ENCODE measurements at regions not wholly inside any gene's neighbourhood (a gene's known extent, or its start where the extent isn't known, plus 50 kb on each side); places are given as distances from the start of the nearest gene placed in this dataset.

GRCh38 chr1:50308878-50309277, 114.4 kb downstream of the DMRTA2 start:
- H3K9me3 ChIP-seq (ENCODE audit: control insufficient read depth in 2 of 2, insufficient read depth in 1 of 2, low read depth in 1 of 2, low read length in 1 of 2), result no peaks in the 10 kb centered on the region
- no peaks in the 10 kb centered on the region for H3K27me3 ChIP-seq (ENCODE audit: control insufficient read depth in 1 of 2, insufficient read depth in 2 of 2, low read length in 2 of 2)
- WGBS, 2 donors, result 3 to 10% methylated on average over 6 of the region's 6 CpGs
- no peak overlapping the region for H3K27ac ChIP-seq (ENCODE audit: low read depth in 2 of 2, low read length in 1 of 2)
- H3K4me1 ChIP-seq (ENCODE audit: control insufficient read depth in 2 of 2, insufficient read depth in 2 of 2, low read length in 1 of 2), result no peaks in the 10 kb centered on the region
- no peak overlapping the region for H3K4me3 ChIP-seq (ENCODE audit: low read depth in 1 of 2, low read length in 2 of 2)
- no peaks in the 10 kb centered on the region for H3K36me3 ChIP-seq (ENCODE audit: control insufficient read depth in 2 of 2, insufficient read depth in 2 of 2, low read length in 1 of 2)

- Histone ChIP-seq H3K9me3 (ENCODE audit: control insufficient read depth in 2 of 2, insufficient read depth in 1 of 2, low read depth in 1 of 2, low read length in 1 of 2) (no peaks in the 10 kb centered on the region), H3K4me1 (ENCODE audit: control insufficient read depth in 2 of 2, insufficient read depth in 2 of 2, low read length in 1 of 2) (no peaks in the 10 kb centered on the region), H3K27me3 (ENCODE audit: control insufficient read depth in 1 of 2, insufficient read depth in 2 of 2, low read length in 2 of 2) (no peaks in the 10 kb centered on the region), H3K36me3 (ENCODE audit: control insufficient read depth in 2 of 2, insufficient read depth in 2 of 2, low read length in 1 of 2) (no peaks in the 10 kb centered on the region), H3K4me3 (ENCODE audit: low read depth in 1 of 2, low read length in 2 of 2) (no peak overlapping the region), H3K27ac (ENCODE audit: low read depth in 2 of 2, low read length in 1 of 2) (no peak overlapping the region)
- WGBS, 2 donors, result 53 to 59% methylated on average over 1 of the region's 1 CpG
These were observed 117.4 kb downstream of the DMRTA2 start for GRCh38 chr1:50305808-50306207.

DNA sequence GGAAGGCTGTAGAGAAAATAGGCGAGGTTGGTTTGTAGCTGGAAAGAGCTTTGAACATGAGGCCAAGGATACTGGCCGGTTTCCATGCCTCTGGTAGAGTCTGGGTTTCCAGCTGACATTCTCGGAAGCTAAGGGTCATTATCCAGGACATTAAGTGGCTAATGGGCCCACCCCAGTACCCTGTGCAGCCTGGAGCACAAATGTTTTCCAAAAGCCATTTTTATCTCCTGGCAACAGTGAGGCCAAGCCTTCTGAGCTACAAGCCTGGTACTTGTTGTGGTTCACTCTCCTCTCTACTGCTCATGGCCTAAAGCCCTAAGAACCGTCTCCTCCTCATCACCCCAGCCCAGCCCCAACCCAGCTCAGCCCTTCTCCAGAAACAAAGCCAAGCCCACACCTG, 122.9 kb downstream of the DMRTA2 start:
- no peak overlapping the region for H3K4me3 ChIP-seq (ENCODE audit: low read depth in 1 of 2, low read length in 2 of 2)
- H3K27ac ChIP-seq (ENCODE audit: low read depth in 2 of 2, low read length in 1 of 2), result no peak overlapping the region
- H3K9me3 ChIP-seq (ENCODE audit: control insufficient read depth in 2 of 2, insufficient read depth in 1 of 2, low read depth in 1 of 2, low read length in 1 of 2), result no peaks in the 10 kb centered on the region
- H3K36me3 ChIP-seq (ENCODE audit: control insufficient read depth in 2 of 2, insufficient read depth in 2 of 2, low read length in 1 of 2), result no peaks in the 10 kb centered on the region
- no peaks in the 10 kb centered on the region for H3K27me3 ChIP-seq (ENCODE audit: control insufficient read depth in 1 of 2, insufficient read depth in 2 of 2, low read length in 2 of 2)
- WGBS, 2 donors, result 66 to 67% methylated on average over 4 of the region's 4 CpGs
- no peaks in the 10 kb centered on the region for H3K4me1 ChIP-seq (ENCODE audit: control insufficient read depth in 2 of 2, insufficient read depth in 2 of 2, low read length in 1 of 2)

DNA sequence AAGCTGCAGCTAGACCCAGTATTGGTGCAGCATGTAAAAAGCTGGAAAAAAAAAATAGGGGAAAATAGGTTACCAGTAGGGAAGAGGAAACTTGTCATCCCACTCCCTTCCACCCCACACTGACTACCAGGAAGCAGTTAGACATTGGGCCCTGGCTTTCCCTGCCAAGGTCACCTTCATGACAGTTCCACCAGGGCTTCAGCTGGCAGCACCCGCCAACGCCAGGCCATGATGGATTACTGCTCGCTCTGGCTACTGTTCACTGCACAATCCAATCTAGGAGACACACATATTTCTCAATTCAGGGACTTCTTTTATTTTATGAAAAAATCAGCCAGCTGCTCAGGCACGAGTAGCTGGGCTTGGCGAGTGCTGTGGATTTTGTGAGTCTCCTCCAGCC, 127.7 kb downstream of the DMRTA2 start:
- Histone ChIP-seq H3K4me3 (ENCODE audit: low read depth in 1 of 2, low read length in 2 of 2) (no peak overlapping the region), H3K36me3 (ENCODE audit: control insufficient read depth in 2 of 2, insufficient read depth in 2 of 2, low read length in 1 of 2) (no peaks in the 10 kb centered on the region), H3K27ac (ENCODE audit: low read depth in 2 of 2, low read length in 1 of 2) (no peak overlapping the region), H3K9me3 (ENCODE audit: control insufficient read depth in 2 of 2, insufficient read depth in 1 of 2, low read depth in 1 of 2, low read length in 1 of 2) (peaks cover 0 to 2% of the 10 kb centered on the region in 2 donors), H3K4me1 (ENCODE audit: control insufficient read depth in 2 of 2, insufficient read depth in 2 of 2, low read length in 1 of 2) (no peaks in the 10 kb centered on the region), H3K27me3 (ENCODE audit: control insufficient read depth in 1 of 2, insufficient read depth in 2 of 2, low read length in 2 of 2) (no peaks in the 10 kb centered on the region)
- 58 to 80% methylated on average over 5 of the region's 5 CpGs for WGBS, 2 donors

DNA sequence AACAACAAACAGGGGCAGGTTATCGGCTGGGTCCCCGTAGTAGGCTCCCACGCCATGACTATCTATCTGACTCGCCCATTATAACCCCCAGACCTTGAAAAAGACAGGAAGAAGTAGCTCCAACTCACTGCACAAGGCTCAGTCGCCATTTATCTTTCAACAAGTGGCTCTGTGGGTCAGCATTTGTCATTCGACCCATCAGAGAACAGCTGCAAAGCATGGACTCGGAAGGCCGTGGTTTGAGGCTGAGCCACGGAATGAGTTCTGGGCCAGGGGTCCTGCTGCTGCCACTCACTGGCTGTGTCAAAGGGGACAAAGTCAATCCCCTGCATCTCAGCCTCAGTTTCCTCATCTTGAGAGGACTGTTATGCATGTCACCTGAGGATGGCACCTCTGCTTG, 131.0 kb downstream of the DMRTA2 start:
- Histone ChIP-seq H3K36me3 (ENCODE audit: control insufficient read depth in 2 of 2, insufficient read depth in 2 of 2, low read length in 1 of 2) (no peaks in the 10 kb centered on the region), H3K27me3 (ENCODE audit: control insufficient read depth in 1 of 2, insufficient read depth in 2 of 2, low read length in 2 of 2) (no peaks in the 10 kb centered on the region), H3K27ac (ENCODE audit: low read depth in 2 of 2, low read length in 1 of 2) (no peak overlapping the region), H3K9me3 (ENCODE audit: control insufficient read depth in 2 of 2, insufficient read depth in 1 of 2, low read depth in 1 of 2, low read length in 1 of 2) (peaks cover 0 to 2% of the 10 kb centered on the region in 2 donors), H3K4me1 (ENCODE audit: control insufficient read depth in 2 of 2, insufficient read depth in 2 of 2, low read length in 1 of 2) (no peaks in the 10 kb centered on the region), H3K4me3 (ENCODE audit: low read depth in 1 of 2, low read length in 2 of 2) (no peak overlapping the region)
- WGBS, 2 donors, result 69 to 71% methylated on average over 9 of the region's 9 CpGs

- H3K4me3 ChIP-seq (ENCODE audit: low read depth in 1 of 2, low read length in 2 of 2), result no peak overlapping the region
- H3K36me3 ChIP-seq (ENCODE audit: control insufficient read depth in 2 of 2, insufficient read depth in 2 of 2, low read length in 1 of 2), result no peaks in the 10 kb centered on the region
- H3K9me3 ChIP-seq (ENCODE audit: control insufficient read depth in 2 of 2, insufficient read depth in 1 of 2, low read depth in 1 of 2, low read length in 1 of 2), result peaks cover 0 to 2% of the 10 kb centered on the region in 2 donors
- peaks cover 0 to 2% of the 10 kb centered on the region in 2 donors for H3K4me1 ChIP-seq (ENCODE audit: control insufficient read depth in 2 of 2, insufficient read depth in 2 of 2, low read length in 1 of 2)
- H3K27ac ChIP-seq (ENCODE audit: low read depth in 2 of 2, low read length in 1 of 2), result no peak overlapping the region
- no peaks in the 10 kb centered on the region for H3K27me3 ChIP-seq (ENCODE audit: control insufficient read depth in 1 of 2, insufficient read depth in 2 of 2, low read length in 2 of 2)
- WGBS, 2 donors, result 85% methylated on average over 3 of the region's 3 CpGs
These were observed 133.7 kb downstream of the DMRTA2 start for GRCh38 chr1:50289495-50289894.

DNA sequence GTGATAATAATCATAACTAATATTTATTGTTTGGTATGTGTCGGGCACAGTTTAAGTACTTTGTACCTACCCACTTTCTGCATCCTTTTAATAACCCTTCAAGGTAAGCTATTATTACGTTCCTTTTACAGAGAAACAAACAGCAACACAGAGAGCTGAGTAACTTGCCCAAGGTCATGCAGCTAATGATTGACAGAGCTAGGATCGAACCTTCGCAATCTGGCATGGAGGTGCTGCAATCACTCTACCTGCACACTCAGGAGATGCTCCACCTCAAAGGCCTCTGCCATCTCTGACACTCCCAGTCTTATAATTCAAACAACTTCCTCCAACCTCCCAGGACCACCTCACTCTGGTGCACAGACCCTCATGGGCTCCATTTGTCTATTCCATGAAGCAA, 137.2 kb downstream of the DMRTA2 start:
- H3K27ac ChIP-seq (ENCODE audit: low read depth in 2 of 2, low read length in 1 of 2), result no peak overlapping the region
- H3K4me1 ChIP-seq (ENCODE audit: control insufficient read depth in 2 of 2, insufficient read depth in 2 of 2, low read length in 1 of 2), result peaks cover 0 to 2% of the 10 kb centered on the region in 2 donors
- H3K36me3 ChIP-seq (ENCODE audit: control insufficient read depth in 2 of 2, insufficient read depth in 2 of 2, low read length in 1 of 2), result no peaks in the 10 kb centered on the region
- H3K9me3 ChIP-seq (ENCODE audit: control insufficient read depth in 2 of 2, insufficient read depth in 1 of 2, low read depth in 1 of 2, low read length in 1 of 2), result no peaks in the 10 kb centered on the region
- no peak overlapping the region for H3K4me3 ChIP-seq (ENCODE audit: low read depth in 1 of 2, low read length in 2 of 2)
- H3K27me3 ChIP-seq (ENCODE audit: control insufficient read depth in 1 of 2, insufficient read depth in 2 of 2, low read length in 2 of 2), result no peaks in the 10 kb centered on the region
- WGBS, 2 donors, result 60 to 69% methylated on average over 4 of the region's 4 CpGs

DNA sequence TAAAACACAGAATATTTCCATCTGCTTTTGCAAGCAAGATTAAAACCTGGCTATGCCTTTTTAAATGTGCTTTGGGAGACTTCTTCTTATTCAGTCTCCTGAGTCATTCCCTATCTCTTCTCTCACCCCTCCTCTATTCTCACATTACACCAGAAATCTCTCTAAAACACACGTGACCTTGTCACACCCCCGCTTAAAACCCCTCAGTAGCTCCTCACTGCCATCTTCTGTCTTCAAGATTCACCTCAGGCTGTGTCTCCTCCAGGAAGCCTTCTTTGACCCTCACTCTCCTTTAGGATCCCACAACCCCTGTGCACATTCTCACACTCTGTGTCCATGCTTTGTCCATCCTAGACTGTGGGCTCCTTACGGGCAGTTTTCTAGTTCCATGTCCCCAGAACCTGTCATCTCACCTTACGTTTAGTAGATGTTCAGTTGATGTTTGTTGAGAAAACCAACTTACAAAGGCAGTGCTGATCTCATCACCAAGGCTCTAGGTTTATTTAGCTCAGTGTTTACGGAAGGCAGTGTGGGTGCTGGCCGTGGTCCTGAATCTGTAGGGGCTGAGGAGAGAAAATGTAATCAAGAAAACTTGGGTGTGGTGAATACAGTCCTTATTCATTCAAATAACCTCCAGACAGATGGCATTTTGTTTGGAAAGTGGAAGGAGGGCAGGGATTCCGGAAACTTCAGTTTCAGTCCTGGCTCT, 143.5 kb downstream of the DMRTA2 start:
- WGBS, 2 donors, result 14 to 16% methylated on average over 7 of the region's 7 CpGs
- Histone ChIP-seq H3K27me3 (ENCODE audit: control insufficient read depth in 1 of 2, insufficient read depth in 2 of 2, low read length in 2 of 2) (no peaks in the 10 kb centered on the region), H3K9me3 (ENCODE audit: control insufficient read depth in 2 of 2, insufficient read depth in 1 of 2, low read depth in 1 of 2, low read length in 1 of 2) (no peaks in the 10 kb centered on the region), H3K4me1 (ENCODE audit: control insufficient read depth in 2 of 2, insufficient read depth in 2 of 2, low read length in 1 of 2) (no peaks in the 10 kb centered on the region), H3K4me3 (ENCODE audit: low read depth in 1 of 2, low read length in 2 of 2) (no peak overlapping the region), H3K27ac (ENCODE audit: low read depth in 2 of 2, low read length in 1 of 2) (no peak overlapping the region), H3K36me3 (ENCODE audit: control insufficient read depth in 2 of 2, insufficient read depth in 2 of 2, low read length in 1 of 2) (no peaks in the 10 kb centered on the region)

- no peak overlapping the region for H3K4me3 ChIP-seq (ENCODE audit: low read depth in 1 of 2, low read length in 2 of 2)
- 33 to 47% methylated on average over 3 of the region's 3 CpGs for WGBS, 2 donors
These were observed 144.3 kb downstream of the DMRTA2 start for GRCh38 chr1:50278961-50279360.

DNA sequence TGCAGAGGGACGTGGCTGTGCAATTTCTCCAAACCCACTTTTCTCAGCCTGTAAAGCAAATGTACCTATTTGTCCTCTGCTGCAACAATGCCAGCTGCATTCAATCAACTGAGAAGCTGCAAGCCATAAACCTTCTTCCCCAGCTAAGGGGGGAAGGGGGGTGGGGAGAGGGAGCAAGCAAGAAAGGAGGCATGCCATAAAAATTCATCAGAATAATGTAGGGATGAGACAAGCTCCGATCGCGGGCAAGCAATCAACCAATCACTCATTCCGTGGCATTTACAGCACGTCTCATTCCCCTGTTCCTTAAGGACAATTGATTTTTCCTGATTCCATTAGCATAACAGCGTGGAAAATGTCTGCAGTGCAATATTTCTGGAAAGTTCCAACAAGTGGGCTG, 144.8 kb downstream of the DMRTA2 start:
- Histone ChIP-seq H3K36me3 (ENCODE audit: control insufficient read depth in 2 of 2, insufficient read depth in 2 of 2, low read length in 1 of 2) (no peaks in the 10 kb centered on the region), H3K27ac (ENCODE audit: low read depth in 2 of 2, low read length in 1 of 2) (no peak overlapping the region), H3K4me3 (ENCODE audit: low read depth in 1 of 2, low read length in 2 of 2) (no peak overlapping the region), H3K27me3 (ENCODE audit: control insufficient read depth in 1 of 2, insufficient read depth in 2 of 2, low read length in 2 of 2) (no peaks in the 10 kb centered on the region), H3K4me1 (ENCODE audit: control insufficient read depth in 2 of 2, insufficient read depth in 2 of 2, low read length in 1 of 2) (no peaks in the 10 kb centered on the region), H3K9me3 (ENCODE audit: control insufficient read depth in 2 of 2, insufficient read depth in 1 of 2, low read depth in 1 of 2, low read length in 1 of 2) (no peaks in the 10 kb centered on the region)
- WGBS, 2 donors, result 47 to 48% methylated on average over 7 of the region's 7 CpGs

More at GRCh38 chr1:50278961-50279360, 144.3 kb downstream of the DMRTA2 start:
- Histone ChIP-seq H3K36me3 (ENCODE audit: control insufficient read depth in 2 of 2, insufficient read depth in 2 of 2, low read length in 1 of 2) (no peaks in the 10 kb centered on the region), H3K9me3 (ENCODE audit: control insufficient read depth in 2 of 2, insufficient read depth in 1 of 2, low read depth in 1 of 2, low read length in 1 of 2) (no peaks in the 10 kb centered on the region), H3K4me1 (ENCODE audit: control insufficient read depth in 2 of 2, insufficient read depth in 2 of 2, low read length in 1 of 2) (no peaks in the 10 kb centered on the region), H3K27ac (ENCODE audit: low read depth in 2 of 2, low read length in 1 of 2) (no peak overlapping the region), H3K27me3 (ENCODE audit: control insufficient read depth in 1 of 2, insufficient read depth in 2 of 2, low read length in 2 of 2) (no peaks in the 10 kb centered on the region)

Measured in esophagus (tissue), 2 donors.